ENCODE measurements at regions not wholly inside any gene's neighbourhood (a gene's known extent, or its start where the extent isn't known, plus 50 kb on each side); places are given as distances from the start of the nearest gene placed in this dataset.

GRCh38 chr2:128573531-128573930 is 254.9 kb upstream of the HS6ST1 start:
- DNase-seq (ENCODE audit: low spot score in 2 of 2), result peak in 1 of 2 donors; percentile 60
- TF ChIP-seq, protein P1, sequence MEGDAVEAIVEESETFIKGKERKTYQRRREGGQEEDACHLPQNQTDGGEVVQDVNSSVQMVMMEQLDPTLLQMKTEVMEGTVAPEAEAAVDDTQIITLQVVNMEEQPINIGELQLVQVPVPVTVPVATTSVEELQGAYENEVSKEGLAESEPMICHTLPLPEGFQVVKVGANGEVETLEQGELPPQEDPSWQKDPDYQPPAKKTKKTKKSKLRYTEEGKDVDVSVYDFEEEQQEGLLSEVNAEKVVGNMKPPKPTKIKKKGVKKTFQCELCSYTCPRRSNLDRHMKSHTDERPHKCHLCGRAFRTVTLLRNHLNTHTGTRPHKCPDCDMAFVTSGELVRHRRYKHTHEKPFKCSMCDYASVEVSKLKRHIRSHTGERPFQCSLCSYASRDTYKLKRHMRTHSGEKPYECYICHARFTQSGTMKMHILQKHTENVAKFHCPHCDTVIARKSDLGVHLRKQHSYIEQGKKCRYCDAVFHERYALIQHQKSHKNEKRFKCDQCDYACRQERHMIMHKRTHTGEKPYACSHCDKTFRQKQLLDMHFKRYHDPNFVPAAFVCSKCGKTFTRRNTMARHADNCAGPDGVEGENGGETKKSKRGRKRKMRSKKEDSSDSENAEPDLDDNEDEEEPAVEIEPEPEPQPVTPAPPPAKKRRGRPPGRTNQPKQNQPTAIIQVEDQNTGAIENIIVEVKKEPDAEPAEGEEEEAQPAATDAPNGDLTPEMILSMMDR (IDR thresholded peaks at IDR 0.05), result no peak
- no peak overlapping the region for H3K27ac ChIP-seq

GRCh38 chr2:128577141-128577930 is 258.7 kb upstream of the HS6ST1 start:
- TF ChIP-seq, protein P1 (IDR thresholded peaks at IDR 0.05), result no peak
- intact Hi-C loops (cut with DNase I), result no loop called here
- DNase-seq (ENCODE audit: low spot score in 2 of 2), result peak in 1 of 2 donors; percentile 35
- Histone ChIP-seq H3K4me1 (no peaks in the 10 kb centered on the region), H3K9me3 (no peaks in the 10 kb centered on the region), H3K4me3 (no peak overlapping the region), H3K27ac (no peak overlapping the region), H3K27me3 (no peaks in the 10 kb centered on the region), H3K36me3 (no peaks in the 10 kb centered on the region)

More at GRCh38 chr2:128573531-128573930, 254.9 kb upstream of the HS6ST1 start:
- Histone ChIP-seq H3K4me1 (no peaks in the 10 kb centered on the region), H3K9me3 (no peaks in the 10 kb centered on the region), H3K27me3 (no peaks in the 10 kb centered on the region), H3K4me3 (no peak overlapping the region), H3K36me3 (no peaks in the 10 kb centered on the region)
- intact Hi-C loops (cut with DNase I), result no loop called here

GRCh38 chr2:128578406-128579390 is 260.0 kb upstream of the HS6ST1 start:
- Histone ChIP-seq H3K9me3 (no peaks in the 10 kb centered on the region), H3K36me3 (no peaks in the 10 kb centered on the region), H3K27ac (no peak overlapping the region), H3K4me1 (no peaks in the 10 kb centered on the region), H3K4me3 (no peak overlapping the region), H3K27me3 (no peaks in the 10 kb centered on the region)
- peak in 1 of 2 donors; percentile 50 for DNase-seq (ENCODE audit: low spot score in 2 of 2)
- intact Hi-C loops (cut with DNase I), result no loop called here
- TF ChIP-seq, protein P1 (IDR thresholded peaks at IDR 0.05), result no peak

DNA sequence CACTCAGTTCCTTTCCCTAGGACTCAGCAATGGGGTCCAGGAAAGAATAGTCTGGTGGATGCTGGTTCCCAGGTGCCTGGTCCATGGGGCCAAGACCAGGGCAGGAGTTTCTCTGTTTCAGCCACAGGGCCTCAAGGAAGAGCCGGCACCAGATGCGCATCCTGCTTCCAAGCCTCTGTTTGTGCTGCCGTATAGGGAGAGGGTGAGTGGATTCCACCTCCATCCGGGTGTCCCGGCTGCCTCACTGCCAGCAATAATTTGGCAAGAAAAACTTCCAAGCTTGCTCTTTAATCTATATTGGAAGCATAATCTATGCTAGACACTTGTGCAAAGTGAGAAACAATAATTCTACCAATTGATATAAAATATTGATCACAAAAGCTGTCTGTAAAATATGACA is 261.2 kb upstream of the HS6ST1 start:
- H3K36me3 ChIP-seq, result no peaks in the 10 kb centered on the region
- H3K4me3 ChIP-seq, result no peak overlapping the region
- TF ChIP-seq, protein P1 (IDR thresholded peaks at IDR 0.05), result no peak
- no peaks in the 10 kb centered on the region for H3K27me3 ChIP-seq
- H3K9me3 ChIP-seq, result no peaks in the 10 kb centered on the region
- peak in 1 of 2 donors; percentile 15 for DNase-seq (ENCODE audit: low spot score in 2 of 2)
- H3K4me1 ChIP-seq, result no peaks in the 10 kb centered on the region
- H3K27ac ChIP-seq, result no peak overlapping the region
- intact Hi-C loops (cut with DNase I), result no loop called here

DNA sequence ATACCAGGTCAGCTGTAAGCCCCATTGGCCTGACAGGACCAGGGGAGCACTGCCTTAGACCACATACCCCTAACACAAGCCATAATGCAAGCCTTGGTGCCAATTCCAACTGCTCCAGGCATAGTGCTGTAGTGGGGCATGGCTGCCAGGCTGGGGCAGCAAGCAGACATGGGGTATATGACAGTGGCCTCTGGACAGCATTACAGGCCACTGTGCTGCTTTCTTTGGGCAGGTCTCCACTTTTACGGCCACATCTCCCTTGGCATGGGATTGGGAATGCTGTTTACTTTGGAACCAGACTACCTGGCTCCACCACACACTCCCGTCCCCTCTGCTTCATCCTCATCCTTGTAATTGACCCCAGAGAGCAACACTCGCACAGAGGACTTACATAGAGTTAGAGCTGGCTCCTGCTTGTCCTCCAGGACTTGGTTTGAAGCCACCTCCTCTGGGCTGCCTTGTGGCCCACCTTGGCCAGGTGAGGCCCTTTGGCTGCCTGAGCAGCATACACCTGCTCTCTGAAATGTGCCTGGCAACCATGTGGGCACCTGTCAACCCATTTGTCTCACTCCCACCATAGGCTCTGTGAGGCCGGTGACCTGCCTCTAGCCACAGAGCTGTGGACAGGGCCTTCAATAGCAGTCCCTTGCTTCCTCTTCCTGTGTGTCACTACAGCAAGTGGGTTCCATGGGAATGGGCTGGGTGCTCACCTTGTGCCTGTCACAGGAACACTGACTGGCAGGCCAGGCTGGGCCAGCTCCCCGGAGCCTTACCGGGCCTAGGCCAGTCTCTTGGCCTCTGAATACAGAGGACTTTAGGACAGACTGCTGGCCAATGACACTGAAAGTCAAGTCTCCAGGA is 262.6 kb upstream of the HS6ST1 start:
- TF ChIP-seq, protein P1 (IDR thresholded peaks at IDR 0.05), result no peak
- Histone ChIP-seq H3K27ac (no peak overlapping the region), H3K9me3 (peaks cover 0 to 5% of the 10 kb centered on the region in 2 donors), H3K36me3 (no peaks in the 10 kb centered on the region), H3K4me3 (no peak overlapping the region), H3K4me1 (no peaks in the 10 kb centered on the region), H3K27me3 (no peaks in the 10 kb centered on the region)
- DNase-seq (ENCODE audit: low spot score in 2 of 2), result peak in 1 of 2 donors; percentile 55
- intact Hi-C loops (cut with DNase I), result no loop called here
